SU-DHL-6 (cell line): ENCODE measurements at regions not wholly inside any gene's neighbourhood (a gene's known extent, or its start where the extent isn't known, plus 50 kb on each side); places are given as distances from the start of the nearest gene placed in this dataset.

Experiments
- CTCF ChIP-seq: fragments of 200-600 bp; sonication (generic); IDR thresholded peaks from one replicate; pipeline ENCODE4 v1.5.1; 2017; ENCODE audit warnings: antibody characterized with exemption, mild to moderate bottlenecking, low read length, moderate library complexity; ENCODE audit not compliant: insufficient read depth, poor library complexity, severe bottlenecking
- EZH2phosphoT487 ChIP-seq: fragments of 200-600 bp; sonication (generic), shearing (Covaris generic); conservative IDR thresholded peaks from 2 replicates; pipeline ENCODE4 v1.6.1; 2018; ENCODE audit warnings: mild to moderate bottlenecking, antibody characterized with exemption, low read length, moderate library complexity, mixed read lengths

- TF ChIP-seq CTCF, result no peak
- no peak for TF ChIP-seq EZH2phosphoT487
Observed at GRCh38 chr5:92884469-92884868, 696.5 kb downstream of the NR2F1-AS1 start.
